KBM-7 (cell line): ENCODE measurements at regions not wholly inside any gene's neighbourhood (a gene's known extent, or its start where the extent isn't known, plus 50 kb on each side); places are given as distances from the start of the nearest gene placed in this dataset.

ENCODE experiments used
- DNase-seq: peaks from one replicate; pipeline ENCODE4 v3.0.0-alpha.2; 2015
- in situ Hi-C: fragments of 300-500 bp; cut with MboI; formaldehyde crosslinking; loops from 2 replicates; pipeline ENCODE4 v1.14.3; 2020; ENCODE audit warnings: low sequenced_read_pairs, low pct_unique_long_range_greater_than_20kb, mixed read lengths

DNA sequence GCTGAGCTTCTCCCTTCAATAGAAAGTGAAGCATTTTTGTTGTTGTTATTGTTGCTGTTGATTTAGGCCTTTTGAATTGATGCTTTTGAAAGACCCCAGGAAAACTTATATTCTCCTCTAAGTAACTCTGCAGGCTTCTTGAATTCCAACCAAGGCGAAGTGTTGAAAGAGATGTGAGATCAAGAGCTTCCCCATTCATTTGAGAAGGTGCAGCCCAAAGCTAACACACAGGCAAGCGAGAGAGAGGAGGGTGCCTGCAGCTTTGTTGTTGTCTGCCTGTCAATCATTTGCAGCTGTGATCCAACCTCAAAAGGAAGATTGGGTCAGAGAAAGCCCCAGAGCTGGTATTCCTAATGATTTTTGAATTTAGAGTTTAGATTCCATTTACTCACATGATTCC, 963.6 kb upstream of the CNTNAP5 start:
- DNase-seq, result no peak
- in situ Hi-C loops, result no loop called here

DNA sequence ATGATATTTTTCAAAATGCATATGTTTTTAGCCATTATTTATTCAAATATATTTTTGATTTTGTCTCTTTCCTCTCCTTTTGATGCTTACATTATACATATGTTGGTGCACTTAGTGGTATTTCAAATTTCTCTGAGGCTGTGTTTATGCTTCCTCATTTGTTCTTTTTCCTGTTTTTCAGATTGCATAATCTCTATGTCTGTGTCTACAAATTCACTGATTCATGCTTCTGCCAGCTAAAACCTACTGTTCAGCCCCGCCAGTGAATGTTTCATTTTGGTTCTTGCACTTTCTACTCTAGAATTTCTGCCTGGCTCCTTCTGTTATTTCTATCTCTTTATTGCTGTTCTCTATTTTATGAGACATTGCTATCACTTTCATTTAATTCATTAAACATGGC, 951.7 kb upstream of the CNTNAP5 start:
- DNase-seq, result peak; percentile 70
- in situ Hi-C loops, result no loop called here

- peak; percentile 36 for DNase-seq
- in situ Hi-C loops, result no loop called here
Observed at GRCh38 chr2:123073956-123074355, 951.1 kb upstream of the CNTNAP5 start.

- in situ Hi-C loops, result no loop called here
- DNase-seq, result no peak
Observed at GRCh38 chr2:123077101-123077500, 948.0 kb upstream of the CNTNAP5 start.

DNA sequence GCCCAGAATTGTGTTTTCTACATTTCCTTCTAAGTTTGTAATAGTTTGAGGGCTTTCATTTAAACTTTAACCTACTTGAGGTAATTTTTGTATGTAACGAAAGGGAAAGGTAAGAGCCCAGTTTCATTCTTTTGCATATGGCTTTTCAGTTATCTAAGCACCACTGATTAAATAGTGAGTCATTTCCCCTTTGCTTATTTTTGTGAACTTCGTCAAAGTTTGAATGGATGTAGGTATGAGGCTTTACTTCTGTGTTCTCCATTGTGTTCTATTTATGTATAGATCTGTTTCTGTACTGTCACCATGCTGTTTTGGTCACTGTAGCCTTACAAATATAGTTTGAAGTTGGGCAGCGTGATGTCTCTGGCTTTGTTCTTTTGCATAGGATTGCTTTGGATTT, 944.8 kb upstream of the CNTNAP5 start:
- in situ Hi-C loops, result no loop called here
- peak; percentile 4 for DNase-seq

DNA sequence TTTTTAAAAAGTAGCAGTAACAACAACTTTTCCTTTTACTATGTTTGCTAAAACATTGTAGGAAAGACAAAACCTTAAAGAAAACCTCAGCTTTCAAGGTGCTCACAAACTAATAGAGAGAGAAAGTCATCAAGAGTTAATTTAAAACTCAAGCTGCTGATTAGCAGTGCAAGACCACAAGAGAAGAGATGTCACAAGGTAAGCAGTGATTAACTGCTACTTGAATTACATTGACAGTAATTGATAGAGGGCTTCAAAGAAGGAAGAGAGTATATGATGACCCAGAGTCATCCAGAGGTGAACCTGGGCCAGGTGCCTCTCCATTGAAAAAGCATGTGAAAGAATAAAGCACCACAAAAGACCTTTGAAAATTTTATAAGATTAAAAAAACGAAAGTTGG, 939.6 kb upstream of the CNTNAP5 start:
- in situ Hi-C loops, result no loop called here
- no peak for DNase-seq

GRCh38 chr2:123086613-123087385, 938.3 kb upstream of the CNTNAP5 start:
- in situ Hi-C loops, result no loop called here
- DNase-seq, result peak; percentile 19

- in situ Hi-C loops, result no loop called here
Observed at GRCh38 chr2:123091471-123091870, 933.6 kb upstream of the CNTNAP5 start.

GRCh38 chr2:123093199-123093598, 931.9 kb upstream of the CNTNAP5 start:
- no peak for DNase-seq
- in situ Hi-C loops, result no loop called here

More at GRCh38 chr2:123091471-123091870, 933.6 kb upstream of the CNTNAP5 start:
- DNase-seq, result no peak

- no peak for DNase-seq
- in situ Hi-C loops, result no loop called here
Observed at GRCh38 chr2:123095219-123095835, 929.8 kb upstream of the CNTNAP5 start.

DNA sequence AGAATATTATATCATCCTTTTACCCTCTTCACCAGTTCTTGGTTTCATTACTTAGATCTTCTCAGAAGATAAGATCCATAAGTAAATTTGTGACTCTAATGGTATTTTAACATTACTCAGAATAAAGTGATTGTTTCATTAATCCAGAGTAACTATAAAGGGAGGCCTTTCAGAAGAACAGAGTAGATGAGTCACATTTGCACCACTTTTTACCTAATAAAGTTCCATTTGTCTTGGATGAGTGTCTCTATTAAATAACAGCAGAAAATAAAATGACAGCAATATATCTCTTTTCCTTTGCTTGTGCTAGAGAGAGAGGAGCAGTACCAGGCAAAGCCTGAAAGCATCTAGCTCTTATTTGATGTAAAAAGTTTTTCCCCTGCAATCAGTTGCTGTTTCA, 926.5 kb upstream of the CNTNAP5 start:
- no peak for DNase-seq
- in situ Hi-C loops, result no loop called here

- no peak for DNase-seq
- in situ Hi-C loops, result no loop called here
Observed at GRCh38 chr2:123101434-123101833, 923.7 kb upstream of the CNTNAP5 start.

GRCh38 chr2:123103902-123104301, 921.2 kb upstream of the CNTNAP5 start:
- in situ Hi-C loops, result no loop called here
- no peak for DNase-seq

DNA sequence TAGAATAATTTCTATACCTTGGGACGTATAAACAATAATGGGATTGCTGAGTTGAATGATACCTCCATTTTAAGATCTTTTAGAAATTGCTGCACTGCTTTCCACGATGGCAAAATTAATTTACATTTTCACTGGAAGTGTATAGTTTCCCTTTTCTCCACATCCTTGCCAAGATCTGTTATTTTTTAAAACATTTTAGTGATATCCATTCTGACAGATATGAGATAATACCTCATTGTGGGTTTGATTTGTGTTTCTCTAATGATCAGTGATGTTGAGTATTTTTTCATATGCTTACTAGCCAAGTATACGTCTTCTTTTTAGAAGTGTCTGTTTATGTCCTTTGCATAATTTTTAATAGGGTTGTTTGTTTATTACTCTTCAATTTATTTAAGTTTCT, 908.5 kb upstream of the CNTNAP5 start:
- in situ Hi-C loops, result no loop called here
- no peak for DNase-seq

GRCh38 chr2:123127236-123127635, 897.9 kb upstream of the CNTNAP5 start:
- in situ Hi-C loops, result no loop called here
- no peak for DNase-seq

DNA sequence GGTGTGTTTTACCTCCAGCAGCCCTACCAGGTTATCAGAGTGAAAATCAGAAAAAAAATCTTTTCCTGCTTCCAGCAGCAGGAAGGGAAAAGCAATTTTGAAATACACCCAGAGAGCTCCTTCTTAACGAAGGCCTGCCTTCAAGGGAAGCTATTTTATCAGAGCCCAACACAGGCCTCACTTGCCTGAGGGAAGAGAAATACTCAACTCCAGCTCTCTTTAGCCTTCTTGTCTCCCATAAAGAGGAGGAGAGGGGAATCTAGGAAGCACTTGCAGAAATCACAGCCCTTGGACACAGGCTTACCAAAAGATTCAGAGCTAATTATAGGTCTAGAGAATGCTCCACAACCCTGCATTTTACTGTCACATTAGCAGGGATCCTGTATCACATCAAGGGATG, 896.1 kb upstream of the CNTNAP5 start:
- in situ Hi-C loops, result no loop called here
- no peak for DNase-seq

- no peak for DNase-seq
- in situ Hi-C loops, result no loop called here
Observed at GRCh38 chr2:123136419-123136818, 888.7 kb upstream of the CNTNAP5 start.

DNA sequence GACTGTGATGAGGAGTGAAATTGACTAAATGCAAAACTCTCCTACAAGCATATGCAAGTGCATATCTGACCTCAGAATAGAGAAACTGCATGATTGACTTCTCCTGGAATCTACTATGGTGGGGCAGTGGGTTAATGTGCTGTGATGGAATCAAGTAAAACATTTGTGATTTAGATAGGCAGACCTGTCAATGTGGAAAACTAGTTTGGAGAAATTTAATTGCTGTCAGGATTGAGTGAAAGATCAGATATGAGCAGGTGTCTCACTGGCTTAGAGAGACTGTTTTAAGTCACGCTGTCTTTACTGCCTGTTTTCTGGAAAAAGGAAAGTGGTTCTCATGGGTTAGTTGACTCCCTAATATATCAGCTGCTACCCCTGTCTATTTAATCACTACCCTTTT, 881.0 kb upstream of the CNTNAP5 start:
- in situ Hi-C loops, result no loop called here
- no peak for DNase-seq

DNA sequence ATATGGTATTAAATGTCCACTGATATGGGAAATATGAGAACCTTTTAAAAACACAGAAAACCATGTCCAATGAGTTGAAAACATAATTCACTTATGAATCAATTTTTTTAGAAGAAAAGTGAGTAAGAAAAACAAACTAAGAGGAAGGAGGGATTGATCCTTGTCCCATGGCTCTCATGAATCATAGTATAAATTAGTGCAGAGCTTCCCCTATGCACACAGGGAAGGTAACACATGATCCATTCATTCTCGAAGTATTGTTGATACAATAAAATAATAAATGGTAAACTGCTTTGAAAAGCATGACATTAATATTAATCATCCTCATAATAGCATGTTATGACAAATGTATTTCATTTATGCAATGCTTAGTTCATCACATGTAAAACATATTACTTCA, 872.0 kb upstream of the CNTNAP5 start:
- in situ Hi-C loops, result no loop called here
- DNase-seq, result no peak

DNA sequence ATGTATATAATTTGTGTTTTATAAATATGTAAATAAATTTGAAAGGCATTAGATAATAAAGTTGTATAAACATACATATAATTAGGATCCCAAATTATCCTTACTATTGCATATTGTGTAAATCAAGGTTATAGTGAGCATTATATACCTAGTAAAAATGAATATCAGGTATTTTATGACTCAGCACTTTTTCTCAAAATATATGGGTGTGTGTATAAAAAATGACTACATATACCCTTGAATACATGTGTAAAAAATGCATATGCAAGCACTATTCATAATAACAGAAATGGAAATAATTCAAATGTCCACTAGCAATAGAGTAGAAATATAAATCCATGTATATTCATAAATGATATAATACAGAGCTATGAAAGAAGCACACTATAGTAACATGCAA, 870.9 kb upstream of the CNTNAP5 start:
- no peak for DNase-seq
- in situ Hi-C loops, result no loop called here

- no peak for DNase-seq
- in situ Hi-C loops, result no loop called here
Observed at GRCh38 chr2:123157016-123157415, 868.1 kb upstream of the CNTNAP5 start.
